ENCODE measurements at regions not wholly inside any gene's neighbourhood (a gene's known extent, or its start where the extent isn't known, plus 50 kb on each side); places are given as distances from the start of the nearest gene placed in this dataset.

GRCh38 chr13:102945324-102945815 is 99.5 kb downstream of the ERCC5 start:
- no peak for DNase-seq (ENCODE audit: low spot score)
- TF ChIP-seq CTCF (IDR thresholded peaks at IDR 0.05; ENCODE audit: borderline replicate concordance, control extremely low read depth, extremely low read depth, insufficient read depth, missing control alignments) = no peak
- in situ Hi-C loops (cut with MboI; ENCODE audit: low sequenced_read_pairs, unreplicated experiment) = no loop called here

- DNase-seq (ENCODE audit: low spot score) = no peak
- in situ Hi-C loops (cut with MboI; ENCODE audit: low sequenced_read_pairs, unreplicated experiment) = no loop called here
- TF ChIP-seq CTCF (IDR thresholded peaks at IDR 0.05; ENCODE audit: borderline replicate concordance, control extremely low read depth, extremely low read depth, insufficient read depth, missing control alignments) = no peak
Measured at GRCh38 chr13:102944821-102945220, 99.0 kb downstream of the ERCC5 start.

- DNase-seq (ENCODE audit: low spot score) = no peak
- TF ChIP-seq CTCF (IDR thresholded peaks at IDR 0.05; ENCODE audit: borderline replicate concordance, control extremely low read depth, extremely low read depth, insufficient read depth, missing control alignments) = no peak
- in situ Hi-C loops (cut with MboI; ENCODE audit: low sequenced_read_pairs, unreplicated experiment) = no loop called here
Measured at GRCh38 chr13:102940770-102941169, 94.9 kb downstream of the ERCC5 start.

GRCh38 chr13:102940143-102940542 is 94.3 kb downstream of the ERCC5 start:
- in situ Hi-C loops (cut with MboI; ENCODE audit: low sequenced_read_pairs, unreplicated experiment) = no loop called here
- no peak for DNase-seq (ENCODE audit: low spot score)
- TF ChIP-seq CTCF (IDR thresholded peaks at IDR 0.05; ENCODE audit: borderline replicate concordance, control extremely low read depth, extremely low read depth, insufficient read depth, missing control alignments) = no peak

- in situ Hi-C loops (cut with MboI; ENCODE audit: low sequenced_read_pairs, unreplicated experiment) = no loop called here
- DNase-seq (ENCODE audit: low spot score) = no peak
- no peak for TF ChIP-seq CTCF (IDR thresholded peaks at IDR 0.05; ENCODE audit: borderline replicate concordance, control extremely low read depth, extremely low read depth, insufficient read depth, missing control alignments)
Measured at GRCh38 chr13:102935896-102936321, 90.1 kb downstream of the ERCC5 start.

- no peak for DNase-seq (ENCODE audit: low spot score)
- no peak for TF ChIP-seq CTCF (IDR thresholded peaks at IDR 0.05; ENCODE audit: borderline replicate concordance, control extremely low read depth, extremely low read depth, insufficient read depth, missing control alignments)
- in situ Hi-C loops (cut with MboI; ENCODE audit: low sequenced_read_pairs, unreplicated experiment) = no loop called here
Measured at GRCh38 chr13:102933523-102933922, 87.7 kb downstream of the ERCC5 start.

GRCh38 chr13:102933122-102933521 is 87.3 kb downstream of the ERCC5 start:
- no peak for TF ChIP-seq CTCF (IDR thresholded peaks at IDR 0.05; ENCODE audit: borderline replicate concordance, control extremely low read depth, extremely low read depth, insufficient read depth, missing control alignments)
- in situ Hi-C loops (cut with MboI; ENCODE audit: low sequenced_read_pairs, unreplicated experiment) = no loop called here
- no peak for DNase-seq (ENCODE audit: low spot score)
